T follicular helper cell (primary cell): ENCODE measurements at regions not wholly inside any gene's neighbourhood (a gene's known extent, or its start where the extent isn't known, plus 50 kb on each side); places are given as distances from the start of the nearest gene placed in this dataset.
"Not testable (repeated sequence)": the region's sequence is repeated elsewhere in the genome, so short reads cannot be mapped to it uniquely, and the experiment has no call there.

ENCODE experiments used
- DNase-seq: peaks from one replicate; pipeline ENCODE4 v3.0.0-alpha.2; 2020; ENCODE audit warnings: low read depth

- no peak for DNase-seq
Measured at GRCh38 chr16:85220964-85221731, 108.9 kb upstream of the CIBAR2 start.

GRCh38 chr16:85221771-85222154 is 109.5 kb upstream of the CIBAR2 start:
- no peak for DNase-seq

- DNase-seq: no peak
Measured at GRCh38 chr16:85222155-85222863, 110.0 kb upstream of the CIBAR2 start.

DNA sequence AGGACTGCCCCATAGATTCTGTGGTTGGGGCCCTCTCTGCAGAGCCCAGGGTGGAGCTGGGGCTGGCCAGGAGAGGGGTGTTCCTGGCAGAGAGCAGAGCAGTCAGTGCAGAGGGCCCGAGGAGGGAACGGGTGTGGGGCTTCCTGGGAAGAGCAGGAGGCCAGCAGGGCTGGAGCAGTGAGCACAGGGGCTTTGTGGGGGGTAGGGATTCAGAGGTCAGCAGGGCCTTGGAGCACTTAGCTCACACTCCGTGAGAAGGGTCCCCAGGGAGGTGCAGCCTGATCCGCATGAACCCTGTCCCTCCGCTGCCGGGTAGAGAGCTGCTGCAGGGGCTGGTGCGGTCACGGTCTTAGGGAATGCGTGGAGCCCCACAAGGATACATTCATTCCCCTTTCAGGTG is 113.0 kb upstream of the CIBAR2 start:
- DNase-seq: no peak

DNA sequence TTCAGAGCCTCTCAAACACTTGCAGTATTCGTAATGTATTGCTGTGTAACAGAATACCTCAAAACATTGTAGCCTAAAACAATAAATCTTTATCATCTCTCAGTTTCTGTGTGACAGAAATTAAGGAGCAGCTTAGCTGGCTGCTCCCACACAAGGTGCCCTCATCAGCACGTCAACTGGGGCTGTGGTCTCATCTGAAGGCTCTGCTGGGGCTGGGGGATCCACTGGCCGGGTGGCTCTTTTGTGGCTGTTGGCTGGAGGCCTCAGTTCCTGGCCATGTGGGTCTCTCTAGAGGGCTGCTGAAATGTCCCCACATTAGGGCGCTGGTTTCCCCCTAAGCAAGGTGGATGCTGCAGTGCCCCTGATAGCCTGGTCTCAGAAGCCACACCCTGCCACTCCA is 113.4 kb upstream of the CIBAR2 start:
- DNase-seq: no peak

- no peak for DNase-seq
Measured at GRCh38 chr16:85227084-85227945, 115.0 kb upstream of the CIBAR2 start.

GRCh38 chr16:85227946-85228862 is 115.9 kb upstream of the CIBAR2 start:
- DNase-seq: no peak

- DNase-seq: no peak
Measured at GRCh38 chr16:85228970-85229430, 116.7 kb upstream of the CIBAR2 start.

DNA sequence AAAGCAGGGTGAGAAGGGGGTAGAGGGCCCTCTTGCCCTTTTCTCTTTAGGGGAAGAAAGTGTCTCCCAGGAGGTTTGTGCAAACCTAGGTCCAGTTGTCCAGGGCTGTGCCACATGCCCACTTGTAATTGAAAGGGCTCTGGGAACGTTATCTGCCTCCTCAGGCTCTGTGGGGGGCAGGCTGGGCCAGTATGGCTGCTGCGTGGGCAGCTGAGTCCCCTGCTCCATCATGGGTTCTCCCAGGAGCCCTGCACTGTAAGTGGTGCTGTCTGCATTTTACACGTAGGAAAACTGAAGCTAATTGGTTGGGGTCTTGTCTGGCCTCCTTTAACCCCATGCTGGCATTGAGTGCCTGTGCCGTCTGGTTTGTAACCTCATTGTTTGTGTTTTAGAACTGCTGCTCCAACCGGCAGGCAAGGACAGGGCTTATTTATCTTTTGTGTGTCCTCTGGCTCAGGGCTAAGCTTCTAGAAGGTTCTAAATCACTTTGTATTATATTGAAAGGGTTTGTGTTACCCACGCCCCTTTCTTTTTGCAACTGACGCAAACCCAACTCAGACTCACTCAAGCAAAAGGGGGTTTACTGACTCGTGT is 117.7 kb upstream of the CIBAR2 start:
- DNase-seq: no peak

GRCh38 chr16:85230764-85231383 is 118.6 kb upstream of the CIBAR2 start:
- not testable (repeated sequence) for DNase-seq

- no peak for DNase-seq
Measured at GRCh38 chr16:85231959-85232358, 119.7 kb upstream of the CIBAR2 start.

- DNase-seq: no peak
Measured at GRCh38 chr16:85232369-85233142, 120.3 kb upstream of the CIBAR2 start.

DNA sequence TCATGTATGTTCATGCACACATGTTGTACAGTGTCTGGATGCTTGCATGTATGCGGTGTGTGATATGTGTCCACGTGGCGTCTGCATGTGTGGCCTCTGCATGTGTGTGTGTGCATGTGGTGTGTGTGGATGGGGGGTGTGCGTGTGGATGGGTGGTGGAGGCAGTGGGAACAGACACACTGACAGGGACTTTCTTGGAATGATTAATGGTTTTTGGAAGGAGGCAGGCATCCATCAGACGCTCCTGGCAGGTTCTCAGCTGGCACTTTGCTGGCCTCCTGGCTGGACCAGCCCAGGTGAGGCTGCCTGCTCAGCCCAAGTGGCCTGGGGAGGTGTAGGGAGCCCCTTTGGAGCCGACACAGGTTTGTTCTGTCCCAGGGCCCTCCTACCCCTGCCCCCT is 121.2 kb upstream of the CIBAR2 start:
- no peak for DNase-seq

DNA sequence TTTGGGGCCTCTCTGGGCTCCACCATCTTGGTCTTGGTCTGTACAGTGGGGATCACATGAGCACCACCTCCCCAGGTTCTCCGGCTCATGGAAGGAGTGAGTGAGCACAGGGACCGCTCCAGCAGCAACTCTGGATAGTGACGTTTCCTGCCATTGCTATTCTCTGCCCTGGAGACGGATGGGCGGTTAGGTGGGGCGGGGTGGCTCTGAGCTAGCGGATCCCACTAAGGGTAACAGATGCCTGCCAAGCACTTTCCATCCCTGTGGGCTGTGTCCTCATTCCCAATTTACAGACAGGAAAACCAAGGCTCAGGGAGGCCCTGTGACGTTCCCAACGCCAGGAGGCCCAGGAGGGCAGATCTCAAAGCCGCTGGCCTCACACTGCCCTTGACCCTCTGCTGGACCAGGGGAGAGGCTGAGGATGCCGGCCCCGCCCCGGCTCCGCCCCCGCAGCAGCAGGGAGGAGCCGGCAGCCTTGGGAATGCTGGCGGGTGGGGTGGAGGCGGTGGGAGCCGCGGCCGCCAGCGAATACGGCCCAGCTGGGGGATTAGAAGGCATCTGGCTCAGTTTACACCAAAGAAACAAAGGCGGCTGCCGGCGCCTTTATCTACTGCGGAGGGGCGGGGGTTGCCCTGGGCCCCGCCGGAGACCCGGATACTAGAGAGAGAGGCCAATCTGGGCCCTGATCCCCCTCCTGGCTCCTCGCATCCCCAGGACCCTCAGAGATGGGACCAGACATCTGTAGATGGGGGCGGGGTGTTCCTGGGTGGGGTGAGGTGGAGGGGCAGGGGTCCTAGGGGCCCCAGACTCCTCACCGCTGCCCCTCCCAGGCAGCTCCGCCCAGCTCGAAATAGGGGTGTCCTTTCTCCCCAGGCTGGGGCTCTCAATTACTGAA is 122.3 kb upstream of the CIBAR2 start:
- no peak for DNase-seq

DNA sequence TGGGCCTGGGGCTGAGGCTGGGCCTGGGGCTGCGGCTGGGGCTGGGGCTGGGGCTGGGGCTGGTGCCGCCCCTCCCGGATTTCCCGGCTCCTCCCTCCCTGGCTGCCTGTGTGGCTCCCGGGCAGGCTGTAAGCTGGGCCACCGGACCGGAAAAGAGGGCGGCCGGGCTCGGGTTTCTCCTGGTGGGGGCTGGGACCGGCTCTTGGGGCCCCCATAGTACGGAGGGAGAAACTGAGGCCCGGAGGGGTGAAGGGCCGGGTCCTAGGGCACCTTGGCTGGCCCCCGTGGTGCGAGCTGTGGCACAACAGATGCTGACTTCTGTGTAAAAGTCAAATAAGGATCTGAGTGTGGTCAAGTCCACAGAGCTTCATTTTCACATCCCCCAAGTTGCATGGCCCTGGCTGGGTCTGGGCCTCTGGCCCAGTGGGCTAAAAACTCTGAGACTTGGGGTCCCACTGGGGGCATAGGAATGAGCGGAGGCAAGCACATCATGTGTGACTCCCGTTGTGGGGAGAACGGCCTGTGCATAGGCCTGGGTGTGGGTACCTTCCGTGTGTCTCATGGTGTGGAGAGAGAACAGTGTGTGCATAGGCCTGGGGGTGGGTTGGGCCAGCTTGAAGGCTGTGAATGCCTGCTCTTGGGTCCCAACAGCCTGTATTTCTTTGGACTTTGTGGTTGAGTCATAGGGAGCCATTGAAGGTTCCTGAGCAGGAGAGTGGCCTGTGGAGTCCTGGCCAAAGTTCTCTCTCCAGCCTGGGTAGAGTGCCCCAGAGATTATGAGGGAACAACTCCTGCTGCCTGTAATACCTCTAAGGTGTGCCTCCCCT is 123.9 kb upstream of the CIBAR2 start:
- DNase-seq: no peak

DNA sequence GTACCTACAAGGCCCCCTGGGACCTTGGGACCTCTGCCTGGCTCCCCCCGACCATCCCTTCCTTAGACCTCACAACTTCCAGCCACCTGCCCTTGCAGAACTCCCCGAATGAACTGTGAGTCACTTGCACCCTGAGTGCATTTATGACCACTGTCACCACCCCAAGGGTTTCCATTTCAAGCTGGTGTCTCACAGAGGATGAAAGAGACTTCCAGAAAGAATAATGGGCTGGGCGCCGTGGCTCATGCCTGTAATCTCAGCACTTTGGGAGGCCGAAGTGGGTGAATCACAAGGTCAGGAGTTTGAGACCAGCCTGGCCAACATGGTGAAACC is 124.5 kb upstream of the CIBAR2 start:
- DNase-seq: no peak

DNA sequence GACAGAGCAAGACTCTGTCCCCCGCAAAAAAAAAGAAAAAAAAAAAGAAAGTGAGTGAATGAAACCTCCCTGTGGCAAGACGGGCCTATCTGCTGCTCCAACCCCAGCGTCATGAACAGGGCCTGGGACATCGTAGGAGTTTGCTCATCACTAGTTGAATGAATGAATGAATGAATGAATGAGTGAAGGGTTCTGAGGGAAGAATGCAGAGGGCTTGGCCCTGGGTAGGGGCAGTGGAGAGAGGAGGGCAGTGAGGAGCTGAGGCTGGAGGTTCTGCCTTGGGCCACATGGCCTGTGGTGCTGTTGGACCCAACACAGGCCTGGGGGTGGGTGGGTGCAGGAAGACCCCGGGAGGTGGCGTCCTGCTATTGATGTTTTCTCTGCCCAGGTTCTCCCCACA is 125.5 kb upstream of the CIBAR2 start:
- no peak for DNase-seq

- no peak for DNase-seq
Measured at GRCh38 chr16:85238233-85238647, 126.0 kb upstream of the CIBAR2 start.
